ENCODE measurements at regions not wholly inside any gene's neighbourhood (a gene's known extent, or its start where the extent isn't known, plus 50 kb on each side); places are given as distances from the start of the nearest gene placed in this dataset.

- TF ChIP-seq CTCF (IDR thresholded peaks at IDR 0.05; ENCODE audit: low read depth, low read length, poor library complexity, severe bottlenecking) = no peak
- no peak for TF ChIP-seq EZH2phosphoT487 (IDR thresholded peaks at IDR 0.05; ENCODE audit: borderline replicate concordance, low read length)
Measured at GRCh38 chr13:56988543-56988942, 152.2 kb upstream of the PRR20A start.
